Activated CD4-positive, alpha-beta T cell treated with anti-CD3 and anti-CD28 coated beads, Interleukin-2, amount 50 U/mL, for 24 hours (primary cell): ENCODE measurements at regions not wholly inside any gene's neighbourhood (a gene's known extent, or its start where the extent isn't known, plus 50 kb on each side); places are given as distances from the start of the nearest gene placed in this dataset.

ENCODE experiments used
- DNase-seq, 2 donors: peaks; one replicate each; pipeline ENCODE4 v3.0.0-alpha.2; 2020; ENCODE audit warnings: low read depth in 1 of 2, low spot score in 1 of 2

DNA sequence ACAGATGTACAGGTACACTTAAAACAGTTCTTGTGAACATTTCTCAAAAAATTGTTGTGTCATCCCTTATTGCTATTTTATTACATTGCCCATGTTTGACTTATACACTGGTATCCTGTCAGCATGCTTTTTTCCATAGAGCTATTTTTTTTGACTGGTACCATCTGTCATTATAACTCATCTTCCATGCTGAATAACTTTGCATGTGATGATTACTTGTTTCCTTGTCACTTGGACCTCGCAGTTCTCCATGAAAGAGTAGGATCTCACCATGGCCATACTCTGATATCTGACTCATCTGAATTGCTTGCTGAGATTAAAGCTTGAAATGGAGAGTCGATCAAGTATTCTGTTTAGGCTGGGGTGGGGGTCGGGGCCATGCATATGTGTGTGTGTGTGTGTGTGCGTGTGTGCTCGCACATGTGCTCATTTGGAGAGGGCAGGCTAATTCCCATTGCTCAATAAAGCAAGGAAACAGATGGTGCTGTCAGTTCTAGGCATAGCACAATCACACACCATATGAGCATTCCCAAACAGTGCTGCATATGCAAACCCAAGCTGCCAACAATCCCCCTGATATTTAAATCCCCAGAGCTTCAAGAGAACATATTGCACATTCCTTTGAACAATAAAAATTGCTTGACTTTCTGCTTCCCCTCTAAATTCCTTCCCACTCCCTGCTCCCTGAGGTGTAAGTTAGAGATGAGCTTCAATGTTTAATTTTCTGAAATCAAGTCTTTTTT lies 62.9 kb downstream of the NHLRC3 start:
- no peak for DNase-seq

DNA sequence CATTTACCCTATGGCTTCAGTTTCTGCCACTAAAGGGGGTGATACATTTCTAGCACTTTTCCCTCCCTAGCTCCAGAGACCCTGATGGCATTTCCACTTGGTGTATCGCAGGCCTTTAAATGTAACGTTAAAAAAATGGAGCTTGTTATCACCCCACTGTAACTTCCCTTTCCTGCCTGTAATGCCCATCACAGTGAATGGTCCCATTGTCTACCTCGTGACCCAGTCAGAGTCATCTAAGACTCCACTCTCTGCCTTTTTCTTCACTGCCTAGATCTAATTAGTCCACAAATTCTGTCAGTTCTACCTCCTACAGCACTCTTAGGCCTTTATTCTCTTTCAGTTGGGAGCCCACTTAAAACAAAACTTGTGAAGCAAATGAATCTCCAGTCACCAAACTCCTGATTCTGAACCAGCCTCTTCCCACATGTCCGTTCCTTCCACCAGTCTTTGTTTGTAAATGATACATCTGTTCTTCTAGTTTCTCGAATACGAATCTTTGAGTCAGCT lies 64.8 kb downstream of the NHLRC3 start:
- DNase-seq: no peak

DNA sequence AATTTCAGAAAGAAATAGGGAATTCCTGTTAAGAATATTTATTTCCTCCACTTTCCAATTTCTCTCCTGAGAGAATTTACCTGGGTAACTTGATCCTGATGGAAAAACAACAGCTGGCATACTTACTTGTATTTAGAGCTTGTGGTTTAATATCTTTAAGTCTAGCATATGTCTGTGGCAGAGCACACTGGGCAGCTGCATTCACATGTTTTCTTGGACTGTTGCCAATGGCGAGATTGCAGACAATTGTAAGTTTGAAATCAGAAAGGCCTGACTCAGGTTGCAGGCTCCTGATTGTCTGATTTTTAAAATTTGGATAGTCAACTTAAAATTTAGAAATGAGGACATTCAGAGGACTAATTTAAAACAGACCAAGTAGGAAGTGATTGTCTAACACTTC lies 66.9 kb downstream of the NHLRC3 start:
- no peak for DNase-seq

DNA sequence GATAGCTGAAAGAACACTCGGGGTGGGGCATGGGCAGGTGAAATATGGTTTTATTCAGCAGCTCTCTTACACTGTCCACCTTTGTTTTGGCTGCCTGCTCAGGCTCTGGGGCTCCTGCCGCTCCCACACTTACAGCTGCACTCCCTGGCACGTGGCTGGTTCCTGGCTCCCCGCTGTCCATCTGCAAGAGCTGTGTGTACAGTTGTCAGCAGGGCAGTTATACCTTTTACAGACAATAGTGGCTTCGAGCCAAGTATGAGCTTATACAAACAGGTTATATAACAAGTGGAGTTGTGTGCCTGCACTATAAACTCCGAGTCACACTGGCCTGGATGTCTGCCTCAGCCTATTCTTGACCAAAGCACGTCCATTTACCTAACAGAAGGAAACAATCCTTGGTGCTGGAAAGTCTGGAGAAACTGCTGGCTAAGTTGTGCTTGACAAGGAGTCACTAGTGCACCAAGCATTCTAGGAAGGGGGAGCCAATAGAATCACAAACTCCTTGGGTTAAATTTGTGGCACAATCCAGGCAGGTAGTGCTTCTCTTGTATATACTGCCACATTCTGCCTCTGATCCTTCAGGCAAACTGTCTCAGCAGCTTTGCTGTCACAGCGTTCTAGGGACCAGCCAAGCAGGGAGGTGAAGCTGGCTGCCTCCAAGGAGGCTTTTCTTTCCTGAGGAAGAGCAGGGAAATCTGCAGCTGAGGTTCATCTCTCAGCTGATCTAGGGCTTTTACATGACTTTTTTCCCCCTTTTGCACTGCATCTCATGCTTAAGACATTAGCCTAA lies 68.2 kb downstream of the NHLRC3 start:
- no peak for DNase-seq

DNA sequence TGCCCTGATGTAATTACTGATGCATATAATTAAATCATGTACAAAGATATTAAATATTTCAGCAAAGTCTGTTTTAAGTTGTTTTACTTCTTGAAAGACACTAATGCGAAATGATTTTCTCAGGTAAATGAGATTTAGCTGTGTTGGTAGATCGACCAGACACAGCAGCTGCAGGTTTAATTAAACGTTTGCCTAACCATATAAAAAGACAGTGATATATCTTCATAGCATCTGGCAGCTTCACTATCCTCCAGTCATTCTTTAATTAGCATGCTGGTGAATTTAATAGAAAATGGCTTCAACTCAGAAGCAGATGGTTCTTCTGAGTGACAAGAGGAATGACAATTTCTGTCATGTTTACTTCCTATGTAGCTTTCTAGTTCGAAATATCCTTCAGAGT lies 69.3 kb downstream of the NHLRC3 start:
- no peak for DNase-seq

DNA sequence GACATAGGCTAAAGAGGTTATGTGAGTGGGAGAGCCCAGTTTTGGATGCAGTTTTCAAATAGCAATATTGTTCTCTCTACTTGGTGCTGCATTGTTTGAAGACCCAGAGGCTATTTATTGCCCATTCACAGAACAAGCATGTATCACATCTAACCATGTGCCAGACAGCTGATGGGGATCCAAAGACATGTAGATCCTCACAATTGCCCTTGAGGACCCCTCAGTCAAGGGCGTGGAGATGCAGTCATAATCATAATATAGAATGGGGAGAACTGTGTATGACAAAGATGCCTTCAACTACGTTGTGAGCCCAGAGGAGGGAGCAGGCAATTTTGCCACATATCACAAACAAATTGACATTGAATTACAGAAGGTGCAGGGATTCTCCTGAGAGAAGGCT lies 70.5 kb downstream of the NHLRC3 start:
- no peak for DNase-seq

DNA sequence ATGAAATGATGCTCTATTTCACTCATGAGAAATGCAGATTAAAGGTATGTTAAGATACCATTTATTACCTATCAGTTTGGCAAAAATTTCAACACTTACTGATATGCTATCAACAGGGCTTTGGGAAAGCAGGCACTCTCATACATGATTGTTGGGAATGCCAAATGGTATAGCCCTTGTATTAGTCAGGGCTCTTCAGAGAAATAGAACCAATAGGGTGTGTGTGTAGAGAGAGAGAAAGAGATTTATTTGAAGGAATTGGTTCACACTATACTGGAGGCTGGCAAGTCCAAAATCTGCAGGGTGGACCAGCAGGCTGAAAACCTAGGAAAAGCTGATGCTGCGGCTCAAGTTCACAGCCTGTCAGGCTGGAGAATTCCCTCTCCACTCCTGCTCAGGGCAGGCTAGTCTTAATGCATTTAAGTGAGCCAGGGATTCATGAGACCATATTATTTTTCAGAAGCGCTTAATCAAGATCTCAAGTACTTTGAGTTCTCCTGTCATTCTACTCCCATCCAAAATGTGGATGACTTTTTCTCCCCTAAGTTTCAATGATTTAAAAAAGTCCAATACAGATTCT lies 72.4 kb downstream of the NHLRC3 start:
- no peak for DNase-seq

DNA sequence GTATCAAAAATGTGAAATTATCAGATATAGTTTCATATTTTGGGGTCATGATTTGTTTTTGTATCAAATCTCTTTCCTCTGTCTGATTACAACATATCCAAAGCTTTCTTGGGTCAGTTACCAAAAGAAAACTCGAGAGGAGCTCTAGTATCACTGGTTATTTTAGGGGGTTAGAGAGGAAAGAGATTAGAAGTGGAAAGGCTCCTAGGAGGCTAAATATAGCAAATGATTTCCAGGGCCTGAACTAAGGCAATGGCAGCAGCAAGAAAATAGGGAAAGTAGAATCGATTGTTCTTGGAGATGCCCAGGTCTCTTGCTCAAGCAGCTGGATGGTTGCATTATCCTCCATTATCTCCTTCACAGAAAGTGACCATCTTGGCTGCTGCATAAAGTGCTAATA lies 72.9 kb downstream of the NHLRC3 start:
- no peak for DNase-seq

DNA sequence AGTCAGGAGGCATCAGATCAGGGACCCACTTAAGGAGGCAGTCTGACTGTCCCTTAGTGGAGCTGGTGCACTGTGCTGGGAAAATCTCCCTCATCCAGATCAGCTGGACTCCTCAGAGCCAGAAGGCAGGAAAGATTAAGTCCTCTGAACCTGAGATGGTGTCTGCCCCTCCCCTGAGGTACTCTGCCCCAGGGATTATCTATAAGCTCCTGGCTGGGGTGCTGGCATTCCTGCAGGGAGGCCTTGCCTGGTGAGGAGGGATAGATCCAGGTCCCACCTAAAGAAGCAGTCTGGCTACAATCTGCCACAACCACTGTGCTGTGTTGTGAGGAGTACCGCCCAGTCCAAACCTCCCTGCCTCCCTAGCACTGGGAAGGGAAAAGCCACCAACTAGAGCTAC lies 81.2 kb downstream of the NHLRC3 start:
- DNase-seq: no peak

DNA sequence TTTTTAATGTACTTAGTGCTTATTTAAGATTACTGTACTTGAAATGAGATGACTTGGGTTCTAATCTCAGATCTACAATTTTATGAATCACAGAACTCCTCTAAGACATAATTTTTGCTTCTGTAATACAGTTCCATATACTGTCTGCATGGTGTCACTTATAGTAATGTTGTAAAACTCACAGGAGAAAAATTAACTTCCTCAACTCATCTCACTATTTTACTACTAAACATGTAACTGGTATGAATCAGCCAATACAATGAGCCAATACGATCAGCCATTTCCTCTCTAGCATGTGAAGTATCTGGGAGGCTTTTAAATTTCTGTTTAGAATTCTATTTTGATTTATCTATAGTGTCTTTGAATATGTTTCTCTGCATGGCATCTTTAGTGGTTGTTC lies 85.3 kb downstream of the NHLRC3 start:
- no peak for DNase-seq

DNA sequence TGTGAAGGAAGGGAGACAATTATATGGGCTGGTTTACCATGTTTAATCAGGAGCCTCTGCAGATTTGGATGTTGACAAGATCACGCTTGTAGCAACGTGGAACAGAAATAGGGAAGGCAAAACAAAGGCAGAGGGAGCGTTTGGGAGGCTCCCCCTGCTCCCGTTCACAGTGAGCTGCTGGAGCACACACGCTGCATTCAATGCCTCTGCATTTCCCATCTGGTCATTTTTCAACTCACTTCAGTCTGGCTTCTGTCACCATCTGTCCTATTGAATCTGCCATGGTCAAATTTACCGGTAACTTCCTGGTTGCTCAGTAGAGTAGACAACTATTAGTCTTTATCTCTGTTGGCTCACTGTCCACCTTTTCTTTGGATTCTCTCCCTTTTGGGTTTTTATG lies 91.0 kb downstream of the NHLRC3 start:
- DNase-seq: no peak

DNA sequence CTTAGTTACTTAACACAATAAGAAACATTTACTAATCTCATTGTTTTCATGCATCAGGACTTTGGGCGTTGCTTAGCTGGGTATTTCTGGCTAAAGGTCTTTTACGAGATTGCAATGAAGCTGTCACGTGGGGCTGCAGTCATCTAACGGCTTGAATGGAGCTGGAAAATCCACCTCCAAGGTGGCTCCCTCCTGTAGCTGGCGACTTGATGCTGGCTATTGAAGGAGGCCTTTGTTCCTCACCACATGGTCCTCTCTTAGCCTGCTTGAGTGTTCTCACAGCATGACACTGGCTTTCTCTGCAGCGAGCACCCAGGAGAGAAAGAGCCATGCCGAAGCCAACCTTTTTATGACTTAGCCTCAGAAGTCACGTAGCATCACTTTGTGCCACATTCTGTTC lies 92.0 kb downstream of the NHLRC3 start:
- DNase-seq: no peak

DNA sequence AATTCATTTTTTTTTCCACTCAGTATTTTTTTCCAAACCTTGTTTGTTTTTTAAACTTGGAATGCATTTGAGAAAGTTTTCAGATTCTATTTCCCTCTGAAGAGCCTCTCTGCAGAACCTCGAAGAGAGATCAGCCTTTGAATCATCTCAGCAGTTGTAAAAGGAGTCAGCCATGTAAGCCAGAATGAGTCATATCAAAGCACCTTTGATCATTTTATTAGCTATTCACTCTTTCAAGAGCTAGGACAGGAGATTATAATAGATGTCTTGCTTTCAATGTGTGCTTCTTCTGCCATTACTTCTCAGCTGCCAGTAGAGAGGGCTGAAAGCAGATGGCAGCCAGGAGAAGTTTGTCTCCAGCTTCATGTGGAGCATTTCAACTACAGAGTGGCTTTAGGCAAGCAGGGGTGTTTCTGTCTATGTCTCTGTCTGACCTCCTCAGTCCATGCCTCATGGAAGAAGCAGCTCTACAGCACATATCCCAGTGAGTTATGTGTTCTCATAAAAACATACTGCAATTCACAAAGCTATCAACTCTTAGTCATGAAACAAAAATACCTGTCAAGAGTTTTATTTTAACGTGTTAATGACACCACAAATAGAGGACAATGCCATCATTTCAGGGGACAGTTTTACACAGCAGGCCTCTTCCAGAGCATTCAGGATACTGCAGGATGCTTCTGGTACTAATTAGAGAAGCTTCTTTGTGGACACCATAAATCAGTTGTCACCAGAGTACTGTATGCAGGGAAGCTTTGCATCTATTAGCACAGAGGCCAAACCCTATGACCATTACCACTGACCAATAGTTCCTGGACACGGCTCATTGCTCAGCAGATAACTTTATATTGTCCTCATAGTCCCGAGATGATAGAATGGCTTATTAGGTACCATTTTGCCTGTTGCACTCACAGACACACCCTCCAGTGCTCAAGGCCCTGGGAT lies 94.3 kb downstream of the NHLRC3 start:
- DNase-seq: no peak

DNA sequence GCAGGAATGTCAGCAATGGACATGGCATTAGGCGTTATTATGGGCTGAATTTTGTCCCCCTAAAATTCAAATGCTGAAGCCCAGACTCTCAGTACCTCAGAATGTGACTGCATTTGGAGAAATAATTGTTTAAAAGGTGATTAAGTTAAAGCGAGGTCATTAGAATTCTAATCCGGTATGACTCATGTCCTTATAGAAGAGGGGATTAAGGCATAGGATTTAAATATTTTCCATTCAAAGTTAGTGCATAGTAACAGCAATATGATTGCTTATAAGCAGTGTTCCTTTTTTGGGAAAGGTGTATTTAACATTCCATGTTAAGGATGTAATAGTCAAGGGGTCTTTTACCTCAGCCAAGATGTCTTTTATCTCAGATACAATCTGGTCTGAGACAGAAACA lies 95.5 kb downstream of the NHLRC3 start:
- DNase-seq: no peak

DNA sequence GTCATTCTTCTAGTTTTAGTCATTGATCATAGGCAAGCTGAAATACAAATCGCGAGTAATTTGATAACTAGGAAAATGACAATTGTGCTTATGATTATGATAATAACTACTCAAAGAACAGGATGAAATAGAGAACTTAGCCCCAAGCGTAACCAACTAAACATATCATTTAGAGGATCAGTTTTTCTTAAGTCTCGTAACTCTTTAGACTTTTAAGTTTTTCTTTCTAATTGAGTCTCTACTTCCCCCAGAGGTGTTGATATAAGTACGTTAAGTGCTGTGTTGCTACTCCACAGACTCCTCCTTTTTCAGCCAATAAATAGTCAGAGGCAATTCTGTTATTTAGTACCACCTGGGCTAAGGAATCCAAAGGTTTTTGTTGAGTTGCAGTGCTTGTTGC lies 96.3 kb downstream of the NHLRC3 start:
- DNase-seq: no peak

DNA sequence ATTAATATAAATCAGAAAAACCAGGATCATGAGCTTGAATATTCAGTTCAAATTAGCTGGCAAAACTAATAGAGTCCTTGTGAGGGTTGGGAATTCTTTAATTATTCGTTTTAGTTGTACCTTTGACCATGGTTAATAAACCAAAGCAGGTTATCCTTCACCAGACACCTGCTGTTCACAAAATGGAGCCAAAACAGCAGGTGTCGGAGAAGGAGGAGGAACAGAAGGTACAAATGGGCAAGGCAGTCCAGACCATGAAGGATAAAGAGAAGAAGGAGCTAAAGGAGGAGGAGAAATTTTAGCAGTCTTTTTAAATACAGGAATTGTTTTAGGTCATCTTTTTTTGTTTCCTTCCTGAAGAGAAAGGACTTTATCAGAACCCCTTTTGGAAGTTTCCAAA lies 106.1 kb downstream of the NHLRC3 start:
- no peak for DNase-seq

DNA sequence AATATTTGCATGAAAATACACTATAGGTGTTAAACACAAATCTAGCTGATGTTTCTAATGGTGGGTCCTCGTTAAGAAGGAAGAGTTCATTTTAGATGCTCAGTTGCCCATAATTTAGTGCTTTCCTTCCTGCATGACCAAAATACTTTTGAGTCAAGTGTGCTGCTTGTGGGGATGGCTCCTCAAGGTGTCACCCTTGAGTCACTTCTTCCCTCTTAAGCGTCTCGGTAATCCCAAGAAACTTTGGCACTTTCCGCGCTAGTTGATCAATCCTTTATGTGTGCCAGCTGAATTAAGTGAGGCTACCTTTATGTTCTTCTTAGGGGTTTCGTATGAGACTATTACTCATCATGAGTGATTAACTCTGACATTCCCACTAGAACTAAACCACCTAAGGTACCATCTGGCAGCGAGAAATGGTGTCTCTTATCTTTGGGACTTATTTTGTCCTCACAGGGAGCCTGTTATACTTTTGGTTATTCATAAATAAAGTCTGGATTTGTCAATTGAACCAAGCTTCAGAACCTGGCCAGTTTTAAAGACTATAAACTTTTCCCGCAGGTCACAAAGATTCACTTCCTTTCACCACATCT lies 106.8 kb downstream of the NHLRC3 start:
- DNase-seq: peak in 1 of 2 donors; percentile 31

DNA sequence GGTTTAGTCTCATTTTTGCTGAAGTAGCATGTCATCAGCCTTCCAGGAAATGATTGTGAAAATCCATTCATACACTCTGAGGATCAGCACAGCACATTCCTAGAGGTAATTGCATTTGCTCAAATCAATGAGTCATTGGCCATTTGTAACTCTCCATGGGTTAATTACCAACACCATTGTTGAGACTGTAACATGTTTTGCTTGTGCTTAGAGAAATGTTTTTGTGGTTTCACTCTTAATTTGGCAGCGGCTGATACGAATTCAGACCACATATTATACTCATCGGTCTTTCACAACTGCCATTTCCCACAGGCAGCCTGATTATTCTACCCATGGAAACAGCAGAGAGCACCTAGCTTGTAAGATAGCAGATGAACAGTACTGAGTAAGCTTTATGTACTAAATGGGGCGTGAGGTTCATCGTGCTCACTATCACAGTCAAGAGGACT lies 110.3 kb downstream of the NHLRC3 start:
- DNase-seq: peak in 1 of 2 donors; percentile 8

DNA sequence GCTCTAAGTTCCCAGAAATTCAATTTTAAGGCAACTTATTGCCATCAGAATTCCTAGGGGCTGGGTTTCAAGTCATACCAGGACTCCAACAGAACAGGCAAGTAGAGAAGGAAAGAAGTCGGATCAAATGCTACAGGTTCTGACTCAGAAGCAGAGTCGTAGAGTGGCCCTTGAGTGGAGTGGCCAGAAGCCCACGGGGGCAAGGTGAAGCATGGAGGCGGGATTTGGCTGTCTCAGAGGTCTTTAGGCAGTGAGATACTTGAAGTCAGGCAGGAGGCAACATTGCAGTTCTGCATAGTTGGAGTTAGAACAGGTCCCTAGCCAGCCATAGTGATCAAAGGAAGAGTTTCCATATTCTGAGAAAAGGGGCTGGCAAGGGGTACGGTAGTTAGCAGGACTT lies 111.6 kb downstream of the NHLRC3 start:
- DNase-seq: no peak

DNA sequence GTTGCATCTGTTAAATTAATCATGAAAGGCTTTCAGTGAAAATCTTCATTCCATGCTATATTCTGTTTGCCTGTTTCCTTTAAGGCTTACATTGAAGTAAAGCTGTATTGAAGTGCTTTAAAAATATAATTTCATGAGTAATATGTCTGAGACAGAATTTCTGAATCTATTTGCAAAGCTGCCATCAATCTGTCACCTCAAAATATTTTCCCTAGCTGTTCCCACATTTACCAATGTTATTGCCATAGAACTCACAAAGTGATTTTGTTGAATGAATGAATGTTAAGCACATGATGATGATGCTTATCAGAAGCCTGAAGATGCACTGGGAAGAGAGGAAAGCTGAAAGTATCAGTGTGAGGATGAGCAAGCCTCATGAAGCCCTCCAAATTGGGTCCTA lies 115.8 kb downstream of the NHLRC3 start:
- DNase-seq: no peak

DNA sequence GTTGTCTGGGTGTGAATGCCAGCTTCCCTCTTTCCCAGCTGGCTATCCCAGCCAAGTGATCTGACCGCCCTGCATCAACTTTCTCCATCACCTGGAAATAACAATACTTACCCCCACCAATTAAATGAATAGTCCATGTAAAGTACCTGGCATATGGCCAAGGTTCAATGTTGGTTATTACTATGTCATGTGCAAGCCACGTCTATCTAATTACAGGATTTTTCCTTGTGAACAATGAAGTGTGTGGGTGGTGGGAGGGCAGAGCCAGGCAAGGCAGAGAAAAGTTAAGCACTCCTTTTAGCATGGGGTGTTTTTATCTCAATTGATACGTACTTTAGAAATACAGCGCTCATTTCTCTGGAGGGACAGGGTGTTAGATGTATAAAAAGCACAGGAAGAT lies 121.1 kb downstream of the NHLRC3 start:
- DNase-seq: peak in 1 of 2 donors; percentile 40
